Activated naive CD4-positive, alpha-beta T cell treated with anti-CD3 and anti-CD28 coated beads, Interleukin-2, amount 50 U/mL, for 16 hours (primary cell): ENCODE measurements at regions not wholly inside any gene's neighbourhood (a gene's known extent, or its start where the extent isn't known, plus 50 kb on each side); places are given as distances from the start of the nearest gene placed in this dataset.

Experiments
- DNase-seq: peaks from one replicate; pipeline ENCODE4 v3.0.0-alpha.2; 2020

- no peak for DNase-seq
These were observed 282.3 kb upstream of the NECTIN3 start for GRCh38 chr3:110789315-110789714.

- DNase-seq = no peak
These were observed 281.0 kb upstream of the NECTIN3 start for GRCh38 chr3:110790631-110791030.

- no peak for DNase-seq
These were observed 279.5 kb upstream of the NECTIN3 start for GRCh38 chr3:110791995-110792686.

GRCh38 chr3:110793611-110794010, 278.0 kb upstream of the NECTIN3 start:
- no peak for DNase-seq

GRCh38 chr3:110795163-110795562, 276.5 kb upstream of the NECTIN3 start:
- DNase-seq = no peak

GRCh38 chr3:110799271-110799670, 272.3 kb upstream of the NECTIN3 start:
- no peak for DNase-seq

- DNase-seq = no peak
These were observed 266.8 kb upstream of the NECTIN3 start for GRCh38 chr3:110804856-110805255.

- no peak for DNase-seq
These were observed 264.7 kb upstream of the NECTIN3 start for GRCh38 chr3:110806924-110807323.

- DNase-seq = no peak
These were observed 263.0 kb upstream of the NECTIN3 start for GRCh38 chr3:110808630-110809029.

GRCh38 chr3:110810356-110810755, 261.3 kb upstream of the NECTIN3 start:
- no peak for DNase-seq

GRCh38 chr3:110811050-110811449, 260.6 kb upstream of the NECTIN3 start:
- DNase-seq = no peak

GRCh38 chr3:110813541-110813940, 258.1 kb upstream of the NECTIN3 start:
- DNase-seq = no peak

- DNase-seq = no peak
These were observed 257.2 kb upstream of the NECTIN3 start for GRCh38 chr3:110814170-110815007.

GRCh38 chr3:110815008-110815583, 256.5 kb upstream of the NECTIN3 start:
- no peak for DNase-seq

GRCh38 chr3:110816008-110816407, 255.6 kb upstream of the NECTIN3 start:
- DNase-seq = no peak

- DNase-seq = no peak
These were observed 250.0 kb upstream of the NECTIN3 start for GRCh38 chr3:110821586-110821985.

GRCh38 chr3:110822971-110823370, 248.6 kb upstream of the NECTIN3 start:
- no peak for DNase-seq

- DNase-seq = no peak
These were observed 224.6 kb upstream of the NECTIN3 start for GRCh38 chr3:110846971-110847370.

GRCh38 chr3:110849064-110849463, 222.6 kb upstream of the NECTIN3 start:
- DNase-seq = no peak

GRCh38 chr3:110851736-110852135, 219.9 kb upstream of the NECTIN3 start:
- no peak for DNase-seq

- DNase-seq = no peak
These were observed 216.4 kb upstream of the NECTIN3 start for GRCh38 chr3:110855207-110855606.

- DNase-seq = no peak
These were observed 214.7 kb upstream of the NECTIN3 start for GRCh38 chr3:110856916-110857315.

GRCh38 chr3:110858549-110858948, 213.1 kb upstream of the NECTIN3 start:
- no peak for DNase-seq

- DNase-seq = no peak
These were observed 212.3 kb upstream of the NECTIN3 start for GRCh38 chr3:110859336-110859735.
